Panc1 (cell line): ENCODE measurements at regions not wholly inside any gene's neighbourhood (a gene's known extent, or its start where the extent isn't known, plus 50 kb on each side); places are given as distances from the start of the nearest gene placed in this dataset.

Source experiments
- ATAC-seq: fragments of 200-7000 bp; cut with Tn5 transposase; 2 replicates; pipeline ENCODE4 v1.9.1; 2020; ENCODE audit warnings: mild to moderate bottlenecking, moderate library complexity
- BruUV-seq: library from RNA; stranded (reverse); fragments of 400-500 nt; replicated peaks from 2 replicates; lab custom pipeline; 2021; lab: Mats Ljungman, UMichigan
- CTCF ChIA-PET: fragments of 300-600 bp; sonication (Branson Sonifier 250); formaldehyde crosslinking; loops from one replicate; lab custom pipeline; 2022; ENCODE audit warnings: antibody characterized with exemption; lab: Charles Lee
- POLR2A ChIA-PET: fragments of 300-600 bp; sonication (Branson Sonifier 250); formaldehyde crosslinking; loops from one replicate; lab custom pipeline; 2022; ENCODE audit warnings: antibody characterized with exemption; lab: Charles Lee
- DNase-seq: peaks from one replicate; pipeline ENCODE4 v3.0.0-alpha.2; 2010; ENCODE audit warnings: low read depth, low spot score
- H3K27ac ChIP-seq: 2 replicates; pipeline ENCODE4 v1.5.1; 2011; ENCODE audit warnings: mild to moderate bottlenecking, low read length, inconsistent platforms
- H3K27me3 ChIP-seq: fragments of 200-500 bp; sonication (Bioruptor generic); 2 replicates; pipeline ENCODE4 v1.6.0; 2014; ENCODE audit warnings: low read length, inconsistent platforms; ENCODE audit not compliant: control insufficient read depth, insufficient read depth
- H3K36me3 ChIP-seq: fragments of 200-500 bp; sonication (Bioruptor generic); 2 replicates; pipeline ENCODE4 v1.5.1; 2014; ENCODE audit warnings: inconsistent platforms, mild to moderate bottlenecking, low read length, moderate library complexity; ENCODE audit not compliant: control insufficient read depth, insufficient read depth
- H3K4me1 ChIP-seq: 2 replicates; pipeline ENCODE4 v1.5.1; 2011; ENCODE audit warnings: inconsistent platforms, mild to moderate bottlenecking, low read length, moderate library complexity; ENCODE audit not compliant: control insufficient read depth, insufficient read depth
- H3K4me3 ChIP-seq, 2 experiments: 2 replicates each; pipeline ENCODE4 v1.5.1; 2011 to 2012; ENCODE audit warnings: low read depth in 2 of 2, low read length in 2 of 2, mild to moderate bottlenecking in 2 of 2, inconsistent platforms in 1 of 2, moderate library complexity in 1 of 2
- H3K9me3 ChIP-seq: fragments of 200-500 bp; sonication (Bioruptor generic); 2 replicates; pipeline ENCODE4 v1.5.1; 2014; ENCODE audit warnings: low read depth, mild to moderate bottlenecking, inconsistent platforms, low read length, moderate library complexity; ENCODE audit not compliant: control insufficient read depth, insufficient read depth
- POLR2AphosphoS5 ChIP-seq: IDR thresholded peaks from 2 replicates; pipeline ENCODE4 v1.6.1; 2012; ENCODE audit warnings: mild to moderate bottlenecking, low read depth, low read length, moderate library complexity
- SIN3A ChIP-seq: IDR thresholded peaks from 2 replicates; pipeline ENCODE4 v1.6.1; 2012; ENCODE audit warnings: low read depth, mild to moderate bottlenecking, low read length, moderate library complexity, borderline replicate concordance; ENCODE audit not compliant: insufficient read depth
- TCF7L2 ChIP-seq: IDR thresholded peaks from 2 replicates; pipeline ENCODE4 v1.6.1; 2011; ENCODE audit warnings: mild to moderate bottlenecking, low read depth, low read length, inconsistent platforms
- in situ Hi-C: cut with HindIII; loops from 2 replicates; pipeline ENCODE4 v1.10.0; 2016; ENCODE audit warnings: low sequenced_read_pairs, low pct_unique_long_range_greater_than_20kb
- intact Hi-C: fragments of 100-400 bp; cut with micrococcal nuclease; formaldehyde crosslinking; loops from one replicate; pipeline ENCODE4 v1.10.0; 2022; ENCODE audit not compliant: unreplicated experiment
- TF ChIP-seq, protein P1 (sequence below): fragments of 450-650 bp; IDR thresholded peaks from 2 replicates; pipeline ENCODE4 v1.5.1; 2017; ENCODE audit warnings: mild to moderate bottlenecking
- TF ChIP-seq, protein P2 (sequence below), 2 experiments: IDR thresholded peaks; 2 replicates each; pipeline ENCODE4 v1.6.1; 2011 to 2012; ENCODE audit warnings: low read depth in 2 of 2, control low read depth in 1 of 2, low read length in 1 of 2, mild to moderate bottlenecking in 1 of 2, moderate library complexity in 1 of 2; ENCODE audit not compliant: insufficient read depth in 1 of 2

DNA sequence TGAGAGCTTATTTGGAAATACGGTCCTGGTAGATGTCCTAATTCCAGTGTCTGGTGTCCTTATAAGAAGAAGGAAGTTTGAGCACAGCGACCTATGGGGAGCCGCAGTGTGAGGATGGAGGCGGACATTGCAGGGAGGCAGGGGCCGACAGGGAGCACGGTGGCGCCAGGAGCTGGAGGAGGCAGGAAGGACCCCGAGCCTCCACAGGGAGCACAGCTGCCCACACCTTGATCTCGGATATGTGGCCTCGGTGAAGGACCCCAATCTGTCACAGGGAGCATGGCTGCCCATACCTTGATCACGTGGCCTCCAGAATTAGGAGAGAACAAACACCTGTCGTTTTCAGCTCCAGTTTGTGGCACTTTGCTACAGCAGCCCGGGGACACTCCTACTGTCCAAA, 461.6 kb upstream of the SALL3 start:
- H3K4me3 ChIP-seq: no peak overlapping the region
- H3K27me3 ChIP-seq: no peaks in the 10 kb centered on the region
- ATAC-seq (no peak), DNase-seq (no peak)
- BruUV-seq: no TSS peak
- CTCF ChIA-PET: no interaction called here
- TF ChIP-seq SIN3A (no peak), TCF7L2 (no peak), POLR2AphosphoS5 (no peak)
- TF ChIP-seq, protein P1, sequence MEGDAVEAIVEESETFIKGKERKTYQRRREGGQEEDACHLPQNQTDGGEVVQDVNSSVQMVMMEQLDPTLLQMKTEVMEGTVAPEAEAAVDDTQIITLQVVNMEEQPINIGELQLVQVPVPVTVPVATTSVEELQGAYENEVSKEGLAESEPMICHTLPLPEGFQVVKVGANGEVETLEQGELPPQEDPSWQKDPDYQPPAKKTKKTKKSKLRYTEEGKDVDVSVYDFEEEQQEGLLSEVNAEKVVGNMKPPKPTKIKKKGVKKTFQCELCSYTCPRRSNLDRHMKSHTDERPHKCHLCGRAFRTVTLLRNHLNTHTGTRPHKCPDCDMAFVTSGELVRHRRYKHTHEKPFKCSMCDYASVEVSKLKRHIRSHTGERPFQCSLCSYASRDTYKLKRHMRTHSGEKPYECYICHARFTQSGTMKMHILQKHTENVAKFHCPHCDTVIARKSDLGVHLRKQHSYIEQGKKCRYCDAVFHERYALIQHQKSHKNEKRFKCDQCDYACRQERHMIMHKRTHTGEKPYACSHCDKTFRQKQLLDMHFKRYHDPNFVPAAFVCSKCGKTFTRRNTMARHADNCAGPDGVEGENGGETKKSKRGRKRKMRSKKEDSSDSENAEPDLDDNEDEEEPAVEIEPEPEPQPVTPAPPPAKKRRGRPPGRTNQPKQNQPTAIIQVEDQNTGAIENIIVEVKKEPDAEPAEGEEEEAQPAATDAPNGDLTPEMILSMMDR: no peak
- TF ChIP-seq, protein P2, sequence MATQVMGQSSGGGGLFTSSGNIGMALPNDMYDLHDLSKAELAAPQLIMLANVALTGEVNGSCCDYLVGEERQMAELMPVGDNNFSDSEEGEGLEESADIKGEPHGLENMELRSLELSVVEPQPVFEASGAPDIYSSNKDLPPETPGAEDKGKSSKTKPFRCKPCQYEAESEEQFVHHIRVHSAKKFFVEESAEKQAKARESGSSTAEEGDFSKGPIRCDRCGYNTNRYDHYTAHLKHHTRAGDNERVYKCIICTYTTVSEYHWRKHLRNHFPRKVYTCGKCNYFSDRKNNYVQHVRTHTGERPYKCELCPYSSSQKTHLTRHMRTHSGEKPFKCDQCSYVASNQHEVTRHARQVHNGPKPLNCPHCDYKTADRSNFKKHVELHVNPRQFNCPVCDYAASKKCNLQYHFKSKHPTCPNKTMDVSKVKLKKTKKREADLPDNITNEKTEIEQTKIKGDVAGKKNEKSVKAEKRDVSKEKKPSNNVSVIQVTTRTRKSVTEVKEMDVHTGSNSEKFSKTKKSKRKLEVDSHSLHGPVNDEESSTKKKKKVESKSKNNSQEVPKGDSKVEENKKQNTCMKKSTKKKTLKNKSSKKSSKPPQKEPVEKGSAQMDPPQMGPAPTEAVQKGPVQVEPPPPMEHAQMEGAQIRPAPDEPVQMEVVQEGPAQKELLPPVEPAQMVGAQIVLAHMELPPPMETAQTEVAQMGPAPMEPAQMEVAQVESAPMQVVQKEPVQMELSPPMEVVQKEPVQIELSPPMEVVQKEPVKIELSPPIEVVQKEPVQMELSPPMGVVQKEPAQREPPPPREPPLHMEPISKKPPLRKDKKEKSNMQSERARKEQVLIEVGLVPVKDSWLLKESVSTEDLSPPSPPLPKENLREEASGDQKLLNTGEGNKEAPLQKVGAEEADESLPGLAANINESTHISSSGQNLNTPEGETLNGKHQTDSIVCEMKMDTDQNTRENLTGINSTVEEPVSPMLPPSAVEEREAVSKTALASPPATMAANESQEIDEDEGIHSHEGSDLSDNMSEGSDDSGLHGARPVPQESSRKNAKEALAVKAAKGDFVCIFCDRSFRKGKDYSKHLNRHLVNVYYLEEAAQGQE (IDR thresholded peaks at IDR 0.05; ENCODE audit: insufficient read depth in 1 of 2, low read depth in 2 of 2, low read length in 1 of 2): no peak
- intact Hi-C loops: no loop called here
- POLR2A ChIA-PET: interaction anchor here (0.6 to 0.7 kb wide), 3 partner anchors 86 to 1668 kb away, joined by 4 to 12 read pairs (median 10); no protein-coding TSS in a partner anchor
- no peaks in the 10 kb centered on the region for H3K36me3 ChIP-seq
- no peaks in the 10 kb centered on the region for H3K4me1 ChIP-seq
- no peaks in the 10 kb centered on the region for H3K9me3 ChIP-seq
- no peak overlapping the region for H3K27ac ChIP-seq
- in situ Hi-C loops: no loop called here

DNA sequence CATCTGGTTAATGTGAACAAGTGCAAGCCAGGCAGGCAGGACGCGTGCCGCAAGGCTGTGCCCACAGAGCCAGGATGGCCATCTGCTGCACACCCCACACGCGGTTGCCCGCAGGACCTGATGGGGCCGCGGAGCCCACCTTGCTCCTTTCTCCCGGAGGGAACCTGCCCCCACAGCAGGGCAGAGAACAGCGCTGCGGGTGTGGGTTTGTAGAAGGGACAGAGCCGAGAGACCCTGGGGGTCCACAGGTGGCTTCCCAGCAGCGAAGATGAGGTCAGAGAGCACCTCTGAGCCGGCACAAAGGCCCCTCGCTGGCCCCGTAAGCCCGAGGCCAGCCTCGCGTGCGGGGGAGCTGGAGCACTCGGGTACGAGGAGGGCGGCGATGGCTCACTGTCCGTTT, 460.8 kb upstream of the SALL3 start:
- TF ChIP-seq, protein P2 (IDR thresholded peaks at IDR 0.05; ENCODE audit: insufficient read depth in 1 of 2, low read depth in 2 of 2, low read length in 1 of 2): no peak
- TF ChIP-seq, protein P1: no peak
- TF ChIP-seq POLR2AphosphoS5 (no peak), TCF7L2 (no peak), SIN3A (no peak)
- DNase-seq (no peak), ATAC-seq (no peak)
- Histone ChIP-seq H3K9me3 (no peaks in the 10 kb centered on the region), H3K27me3 (no peaks in the 10 kb centered on the region), H3K4me1 (no peaks in the 10 kb centered on the region), H3K27ac (no peak overlapping the region), H3K4me3 (no peak overlapping the region), H3K36me3 (no peaks in the 10 kb centered on the region)
- in situ Hi-C loops: no loop called here
- BruUV-seq: no TSS peak
- intact Hi-C loops: no loop called here
- POLR2A ChIA-PET: interaction anchor here (0.6 kb wide), 1 partner anchor 85 kb away, joined by 10 read pairs; no protein-coding TSS in a partner anchor
- CTCF ChIA-PET: no interaction called here
